Body of pancreas (tissue), 4 donors: ENCODE measurements at regions not wholly inside any gene's neighbourhood (a gene's known extent, or its start where the extent isn't known, plus 50 kb on each side); places are given as distances from the start of the nearest gene placed in this dataset.

Experiments
- CTCF ChIP-seq, 7 experiments: fragments of 450-650 bp in 4 of 7; fragments of 200-600 bp in 3 of 7; sonication (generic) in 3 of 7; IDR thresholded peaks; one replicate each; pipeline ENCODE4 v1.5.1; 2016 to 2019; ENCODE audit warnings: antibody characterized with exemption in 7 of 7
- POLR2A ChIP-seq, 3 donors: fragments of 450-650 bp; IDR thresholded peaks; one replicate each; pipeline ENCODE4 v1.6.1; 2016; ENCODE audit warnings: antibody characterized with exemption in 3 of 3, mild to moderate bottlenecking in 2 of 3

DNA sequence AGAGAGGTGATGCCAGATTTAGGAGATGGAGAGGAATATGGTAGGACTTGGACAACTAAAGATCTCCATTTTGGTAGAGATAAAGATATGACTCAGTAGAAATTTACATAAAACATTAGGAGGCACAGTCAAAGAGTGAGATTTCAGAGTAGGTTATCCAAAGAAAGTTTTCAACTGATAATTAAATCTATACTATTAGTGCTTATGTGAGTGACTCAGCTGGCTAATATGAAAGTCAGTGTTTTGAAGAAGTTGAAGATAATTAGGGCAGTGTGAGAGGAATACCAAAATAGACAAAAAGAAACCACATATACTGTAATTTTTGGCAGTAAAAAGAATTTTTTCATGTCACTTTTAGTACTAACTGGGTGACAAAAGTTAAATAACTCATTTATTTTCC lies 712.8 kb upstream of the HS3ST5 start:
- TF ChIP-seq POLR2A (IDR thresholded peaks at IDR 0.05) (no peak), CTCF (IDR thresholded peaks at IDR 0.05) (no peak)
